H1 (cell line): ENCODE measurements at regions not wholly inside any gene's neighbourhood (a gene's known extent, or its start where the extent isn't known, plus 50 kb on each side); places are given as distances from the start of the nearest gene placed in this dataset.

Experiments used
- CTCF ChIA-PET: fragments of 300-600 bp; sonication (Branson Sonifier 250); formaldehyde crosslinking; loops from one replicate; lab custom pipeline; 2021; ENCODE audit not compliant: partially characterized antibody; lab: Charles Lee
- POLR2A ChIA-PET: fragments of 300-600 bp; sonication (Branson Sonifier 250); formaldehyde crosslinking; loops from one replicate; lab custom pipeline; 2021; ENCODE audit warnings: inconsistent platforms; ENCODE audit not compliant: partially characterized antibody; lab: Charles Lee
- DNase-seq, 2 experiments: peaks; one replicate each; pipeline versions ENCODE4 v3.0.0 to v3.0.0-alpha.2; 2010 to 2022; ENCODE audit warnings: low spot score in 2 of 2, low read depth in 1 of 2, mixed read lengths in 1 of 2
- FAIRE-seq: peaks from 2 replicates; lab custom pipeline; 2011; peaks lifted over from hg19 to GRCh38; lab: Jason Lieb, UNC
- H2AFZ ChIP-seq: 2 replicates; pipeline ENCODE4 v1.8.1; 2012; ENCODE audit warnings: low read length, inconsistent platforms
- H2AK5ac ChIP-seq: 2 replicates; pipeline ENCODE4 v1.6.1; 2013; ENCODE audit warnings: low read depth, low read length
- H2BK120ac ChIP-seq: replicated peaks from 2 replicates; pipeline ENCODE3; 2013; ENCODE audit warnings: low read depth, low read length, inconsistent platforms
- H2BK12ac ChIP-seq: 2 replicates; pipeline ENCODE4 v1.6.1; 2013; ENCODE audit warnings: low read depth, low read length
- H2BK15ac ChIP-seq: 2 replicates; pipeline ENCODE4 v1.6.1; 2013; ENCODE audit warnings: low read length
- H2BK20ac ChIP-seq: 2 replicates; pipeline ENCODE4 v1.6.1; 2013; ENCODE audit warnings: low read length
- H2BK5ac ChIP-seq: 2 replicates; pipeline ENCODE4 v1.6.1; 2013; ENCODE audit warnings: low read depth, low read length
- H3K14ac ChIP-seq: 2 replicates; pipeline ENCODE4 v1.6.1; 2013; ENCODE audit warnings: inconsistent platforms; ENCODE audit not compliant: insufficient read length
- H3K18ac ChIP-seq: 2 replicates; pipeline ENCODE4 v1.6.1; 2013; ENCODE audit warnings: low read length; ENCODE audit errors: extremely low read depth
- H3K23ac ChIP-seq: 2 replicates; pipeline ENCODE4 v1.6.1; 2013; ENCODE audit warnings: inconsistent platforms; ENCODE audit not compliant: insufficient read length
- H3K23me2 ChIP-seq: 2 replicates; pipeline ENCODE4 v1.6.1; 2013; ENCODE audit warnings: low read depth, low read length
- H3K27ac ChIP-seq: 2 replicates; pipeline ENCODE4 v1.6.1; 2011; ENCODE audit warnings: low read depth, low read length, inconsistent platforms
- H3K27me3 ChIP-seq, 4 experiments: replicated peaks in 1 of 4; 1 replicate in 1 of 4; 2 replicates in 3 of 4; pipeline versions ENCODE4 v1.6.1 to v1.8.1; 2011 to 2013; ENCODE audit warnings: low read length in 3 of 4, mild to moderate bottlenecking in 3 of 4, inconsistent platforms in 2 of 4, mixed read lengths in 2 of 4, moderate library complexity in 1 of 4; ENCODE audit not compliant: control insufficient read depth in 3 of 4, insufficient read depth in 3 of 4; ENCODE audit errors: extremely low read depth in 1 of 4
- H3K36me3 ChIP-seq, 4 experiments: 2 replicates each; pipeline versions ENCODE4 v1.6.1 to v1.8.1; 2011 to 2013; ENCODE audit warnings: mild to moderate bottlenecking in 4 of 4, low read length in 3 of 4, moderate library complexity in 2 of 4, control low read depth in 1 of 4, inconsistent platforms in 1 of 4; ENCODE audit not compliant: insufficient read depth in 4 of 4, control insufficient read depth in 2 of 4
- H3K4ac ChIP-seq: replicated peaks from 2 replicates; pipeline ENCODE3; 2013; ENCODE audit warnings: low read length, low read depth, mixed read lengths, inconsistent platforms; ENCODE audit not compliant: insufficient read length
- H3K4me1 ChIP-seq, 4 experiments: replicated peaks in 1 of 4; 1 replicate in 1 of 4; 2 replicates in 3 of 4; pipeline versions ENCODE4 v1.6.1 to v1.8.1; 2011 to 2013; ENCODE audit warnings: low read length in 3 of 4, inconsistent platforms in 2 of 4, mixed read lengths in 1 of 4; ENCODE audit not compliant: insufficient read depth in 4 of 4, control insufficient read depth in 3 of 4
- H3K4me2 ChIP-seq, 2 experiments: 2 replicates each; pipeline versions ENCODE4 v1.6.1 to v1.8.1; 2011 to 2013; ENCODE audit warnings: low read depth in 2 of 2, low read length in 2 of 2, control low read depth in 1 of 2, inconsistent platforms in 1 of 2, mild to moderate bottlenecking in 1 of 2; ENCODE audit not compliant: insufficient read depth in 1 of 2
- H3K4me3 ChIP-seq, 4 experiments: fragments of 200-600, 300-600 bp in 1 of 4; sonication (generic), shearing (Covaris generic), sonication (Bioruptor Twin) in 1 of 4; 2 replicates each; pipeline versions ENCODE4 v1.5.1 to v1.8.1; 2011 to 2016; ENCODE audit warnings: low read length in 4 of 4, low read depth in 3 of 4, control low read depth in 2 of 4, inconsistent platforms in 2 of 4, mild to moderate bottlenecking in 2 of 4, mixed read lengths in 1 of 4, moderate library complexity in 1 of 4; ENCODE audit not compliant: insufficient read depth in 2 of 4; ENCODE audit errors: extremely low read depth in 1 of 4
- H3K56ac ChIP-seq: replicated peaks from 2 replicates; pipeline ENCODE3; 2013; ENCODE audit warnings: low read depth, mild to moderate bottlenecking, mixed read lengths, low read length, inconsistent platforms; ENCODE audit not compliant: insufficient read length
- H3K79me1 ChIP-seq: 2 replicates; pipeline ENCODE4 v1.6.1; 2013; ENCODE audit warnings: low read depth, low read length, control low read depth
- H3K79me2 ChIP-seq, 2 experiments: 2 replicates each; pipeline versions ENCODE4 v1.6.1 to v1.8.1; 2012 to 2013; ENCODE audit warnings: low read length in 2 of 2, mild to moderate bottlenecking in 2 of 2, inconsistent platforms in 1 of 2; ENCODE audit not compliant: insufficient read depth in 2 of 2, control insufficient read depth in 1 of 2
- H3K9ac ChIP-seq, 4 experiments: replicated peaks in 1 of 4; 1 replicate in 1 of 4; 2 replicates in 3 of 4; pipeline versions ENCODE4 v1.6.1 to v1.8.1; 2011 to 2013; ENCODE audit warnings: low read depth in 3 of 4, low read length in 3 of 4, control low read depth in 2 of 4, mild to moderate bottlenecking in 2 of 4, moderate library complexity in 2 of 4, inconsistent platforms in 1 of 4; ENCODE audit errors: extremely low read depth in 1 of 4
- H3K9me3 ChIP-seq, 2 experiments: 2 replicates each; pipeline versions ENCODE4 v1.6.1 to v1.8.1; 2012 to 2013; ENCODE audit warnings: mild to moderate bottlenecking in 2 of 2, moderate library complexity in 2 of 2, control low read depth in 1 of 2, inconsistent platforms in 1 of 2, low read depth in 1 of 2, low read length in 1 of 2, mixed read lengths in 1 of 2; ENCODE audit not compliant: insufficient read depth in 2 of 2
- H4K20me1 ChIP-seq, 2 experiments: replicated peaks in 1 of 2; 2 replicates each; pipeline versions ENCODE3 to v1.8.1; 2011 to 2013; ENCODE audit warnings: inconsistent platforms in 2 of 2, low read length in 2 of 2, mild to moderate bottlenecking in 1 of 2; ENCODE audit not compliant: insufficient read depth in 2 of 2, control insufficient read depth in 1 of 2
- H4K5ac ChIP-seq: 2 replicates; pipeline ENCODE4 v1.6.1; 2013; ENCODE audit warnings: low read length, low read depth, mixed read lengths, inconsistent platforms; ENCODE audit not compliant: insufficient read length
- H4K8ac ChIP-seq: 2 replicates; pipeline ENCODE4 v1.8.0; 2013; ENCODE audit warnings: mild to moderate bottlenecking, moderate library complexity, low read length, inconsistent platforms; ENCODE audit not compliant: insufficient read depth; ENCODE audit errors: extremely low read depth
- H4K91ac ChIP-seq: replicated peaks from 2 replicates; pipeline ENCODE3; 2013; ENCODE audit warnings: low read length, mixed read lengths, inconsistent platforms; ENCODE audit not compliant: insufficient read length
- BACH1 ChIP-seq: IDR thresholded peaks from 2 replicates; pipeline ENCODE4 v1.6.1; 2012; ENCODE audit warnings: low read length, improper control_type of control experiment
- EZH2 ChIP-seq: fragments of 200-600 bp; sonication (generic); IDR thresholded peaks from 2 replicates; pipeline ENCODE4 v1.7.1; 2012; ENCODE audit warnings: low read depth, mild to moderate bottlenecking, moderate library complexity, low read length, inconsistent platforms; ENCODE audit not compliant: severe bottlenecking
- HDAC2 ChIP-seq, 2 experiments: fragments of 300-600 bp in 1 of 2; sonication (generic) in 1 of 2; IDR thresholded peaks; 2 replicates each; pipeline ENCODE4 v1.6.1; 2011 to 2012; ENCODE audit warnings: low read depth in 2 of 2, low read length in 2 of 2, mild to moderate bottlenecking in 2 of 2, moderate library complexity in 2 of 2, borderline replicate concordance in 1 of 2, inconsistent platforms in 1 of 2
- KDM1A ChIP-seq: fragments of 200-600, 300-600 bp; sonication (generic); IDR thresholded peaks from 2 replicates; pipeline ENCODE4 v1.7.1; 2016; ENCODE audit warnings: mild to moderate bottlenecking, low read length, borderline replicate concordance
- MAFK ChIP-seq: IDR thresholded peaks from 2 replicates; pipeline ENCODE4 v1.6.1; 2012; ENCODE audit warnings: low read depth, mild to moderate bottlenecking, improper control_type of control experiment, low read length
- POLR2AphosphoS5 ChIP-seq: IDR thresholded peaks from 2 replicates; pipeline ENCODE4 v1.6.1; 2011; ENCODE audit warnings: low read depth, low read length
- POU5F1 ChIP-seq: IDR thresholded peaks from 2 replicates; pipeline ENCODE4 v1.6.1; 2011; ENCODE audit warnings: low read depth, mild to moderate bottlenecking, low read length, moderate library complexity
- TAF1 ChIP-seq: IDR thresholded peaks from 2 replicates; pipeline ENCODE4 v1.6.1; 2011; ENCODE audit warnings: mild to moderate bottlenecking, low read depth, low read length
- TBP ChIP-seq: IDR thresholded peaks from 2 replicates; pipeline ENCODE4 v1.6.1; 2011; ENCODE audit warnings: low read depth, low read length, improper control_type of control experiment
- WGBS, 2 experiments: shearing (Covaris generic) in 1 of 2; methylation state at CpG; one replicate each; pipeline versions ENCODE4 v1.1.6 to v1.1.7; 2013 to 2015; ENCODE audit warnings: low lambda C conversion rate in 2 of 2, mixed read lengths in 2 of 2, inconsistent platforms in 1 of 2, low coverage in 1 of 2, missing lambda C conversion rate in 1 of 2; ENCODE audit not compliant: insufficient replicate concordance in 2 of 2, insufficient coverage in 1 of 2, insufficient read length in 1 of 2; ENCODE audit errors: extremely low coverage in 1 of 2, missing lambda C conversion rate in 1 of 2; 5-methylcytosine and 5-hydroxymethylcytosine counted together

DNA sequence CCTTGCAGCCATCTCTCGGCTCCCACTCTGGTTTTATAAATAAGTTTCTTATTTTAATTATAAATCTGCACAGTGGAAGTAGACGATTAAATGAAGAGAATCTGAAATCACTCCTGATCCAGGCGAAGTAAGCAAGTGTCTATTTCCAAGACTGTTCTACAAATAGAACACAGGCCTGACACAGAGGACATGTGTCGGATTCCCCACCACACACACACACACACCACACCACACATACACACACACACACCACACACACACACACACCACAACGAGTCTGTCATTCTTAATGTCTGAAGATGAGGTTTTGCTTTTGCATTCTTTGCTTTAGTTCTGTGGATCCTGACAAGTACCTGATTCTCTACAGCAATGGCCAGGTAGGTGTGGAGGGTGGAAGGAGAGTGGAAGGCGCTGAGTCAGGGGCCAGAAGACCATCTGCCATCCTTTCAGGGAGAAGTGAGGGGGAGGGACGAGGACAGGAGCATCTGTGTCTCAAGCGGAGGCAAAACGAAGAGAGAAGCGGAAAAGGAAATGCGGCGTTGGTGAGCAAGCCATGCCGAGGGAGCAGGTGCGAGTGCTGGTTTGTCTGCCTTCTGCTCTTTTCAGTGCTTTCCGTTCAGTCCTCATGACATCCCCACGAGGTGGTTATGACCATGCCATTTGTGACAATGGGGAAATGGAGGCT is 110.2 kb downstream of the TEX26 start:
- Histone ChIP-seq H3K27me3 (no peaks in the 10 kb centered on the region), H3K79me1 (no peaks in the 10 kb centered on the region), H3K4ac (no peak overlapping the region), H3K79me2 (no peaks in the 10 kb centered on the region), H3K18ac (no peak overlapping the region), H3K56ac (no peak overlapping the region), H2BK20ac (no peak overlapping the region), H4K8ac (no peak overlapping the region), H4K91ac (no peak overlapping the region), H2BK12ac (no peak overlapping the region), H3K4me1 (peaks cover 0 to 4% (median 0%) of the 10 kb centered on the region in 4 experiments; a peak in 2 of 7 replicates), H3K27ac (no peak overlapping the region), H3K4me2 (no peak overlapping the region), H3K23ac (no peak overlapping the region), H4K20me1 (no peaks in the 10 kb centered on the region), H3K9ac (no peak overlapping the region), H4K5ac (no peak overlapping the region), H2BK5ac (no peak overlapping the region), H2BK15ac (no peak overlapping the region), H2BK120ac (no peak overlapping the region), H2AFZ (no peak overlapping the region), H3K9me3 (no peaks in the 10 kb centered on the region), H3K14ac (no peak overlapping the region), H3K36me3 (no peaks in the 10 kb centered on the region), H3K4me3 (no peak overlapping the region), H2AK5ac (0 out of 2 replicates have a peak overlapping the region, but pooled peaks have one; percentile 17), H3K23me2 (no peaks in the 10 kb centered on the region)
- TF ChIP-seq EZH2 (no peak), TBP (no peak), TAF1 (no peak), POLR2AphosphoS5 (no peak), BACH1 (no peak), HDAC2 (IDR thresholded peaks at IDR 0.05; ENCODE audit: borderline replicate concordance in 1 of 2, low read depth in 2 of 2, low read length in 2 of 2) (no peak), KDM1A (no peak), MAFK (no peak), POU5F1 (no peak)
- no peak for DNase-seq
- FAIRE-seq = no peak
- CTCF ChIA-PET = interaction anchor here (1.0 to 4.7 kb wide), 8 partner anchors 12 to 178 kb away, joined by 3 to 39 read pairs (median 11); no protein-coding TSS in a partner anchor
- POLR2A ChIA-PET = no interaction called here
- WGBS, 2 experiments = 93% methylated on average over 16 of the region's 16 CpGs; no CpG with 5 or more reads in 1 of the 2 experiments
